ENCODE measurements at regions not wholly inside any gene's neighbourhood (a gene's known extent, or its start where the extent isn't known, plus 50 kb on each side); places are given as distances from the start of the nearest gene placed in this dataset.

- Mint-ChIP-seq H3K4me1 (ENCODE audit: low read depth, unreplicated experiment) (no peaks in the 10 kb centered on the region), H3K27ac (ENCODE audit: unreplicated experiment) (no peak overlapping the region), H3K36me3 (ENCODE audit: unreplicated experiment) (no peaks in the 10 kb centered on the region), H3K4me3 (ENCODE audit: unreplicated experiment) (no peak overlapping the region), H3K27me3 (ENCODE audit: unreplicated experiment) (no peaks in the 10 kb centered on the region), H3K9me3 (ENCODE audit: unreplicated experiment) (no peaks in the 10 kb centered on the region)
- no peak for DNase-seq
- TF ChIP-seq CTCF (IDR thresholded peaks at IDR 0.05; ENCODE audit: partially characterized antibody, unreplicated experiment): no peak
These were observed 357.8 kb upstream of the MBL2 start for GRCh38 chr10:53130337-53130736.

GRCh38 chr10:53127686-53128085, 355.1 kb upstream of the MBL2 start:
- TF ChIP-seq CTCF (IDR thresholded peaks at IDR 0.05; ENCODE audit: partially characterized antibody, unreplicated experiment): no peak
- no peak for DNase-seq
- Mint-ChIP-seq H3K9me3 (ENCODE audit: unreplicated experiment) (no peaks in the 10 kb centered on the region), H3K4me3 (ENCODE audit: unreplicated experiment) (no peak overlapping the region), H3K36me3 (ENCODE audit: unreplicated experiment) (no peaks in the 10 kb centered on the region), H3K4me1 (ENCODE audit: low read depth, unreplicated experiment) (no peaks in the 10 kb centered on the region), H3K27ac (ENCODE audit: unreplicated experiment) (no peak overlapping the region), H3K27me3 (ENCODE audit: unreplicated experiment) (no peaks in the 10 kb centered on the region)

GRCh38 chr10:53123311-53123710, 350.7 kb upstream of the MBL2 start:
- no peak for DNase-seq
- Mint-ChIP-seq H3K27me3 (ENCODE audit: unreplicated experiment) (no peaks in the 10 kb centered on the region), H3K4me1 (ENCODE audit: low read depth, unreplicated experiment) (no peaks in the 10 kb centered on the region), H3K9me3 (ENCODE audit: unreplicated experiment) (peaks cover 3% of the 10 kb centered on the region), H3K4me3 (ENCODE audit: unreplicated experiment) (no peak overlapping the region), H3K36me3 (ENCODE audit: unreplicated experiment) (no peaks in the 10 kb centered on the region), H3K27ac (ENCODE audit: unreplicated experiment) (no peak overlapping the region)
- TF ChIP-seq CTCF (IDR thresholded peaks at IDR 0.05; ENCODE audit: partially characterized antibody, unreplicated experiment): no peak

- DNase-seq: no peak
- Mint-ChIP-seq H3K4me3 (ENCODE audit: unreplicated experiment) (no peak overlapping the region), H3K27ac (ENCODE audit: unreplicated experiment) (no peak overlapping the region), H3K27me3 (ENCODE audit: unreplicated experiment) (no peaks in the 10 kb centered on the region), H3K36me3 (ENCODE audit: unreplicated experiment) (no peaks in the 10 kb centered on the region), H3K4me1 (ENCODE audit: low read depth, unreplicated experiment) (no peaks in the 10 kb centered on the region), H3K9me3 (ENCODE audit: unreplicated experiment) (peaks cover 3% of the 10 kb centered on the region)
- no peak for TF ChIP-seq CTCF (IDR thresholded peaks at IDR 0.05; ENCODE audit: partially characterized antibody, unreplicated experiment)
These were observed 349.7 kb upstream of the MBL2 start for GRCh38 chr10:53122281-53122680.

GRCh38 chr10:53115660-53116059, 343.1 kb upstream of the MBL2 start:
- no peak for TF ChIP-seq CTCF (IDR thresholded peaks at IDR 0.05; ENCODE audit: partially characterized antibody, unreplicated experiment)
- H3K27me3 Mint-ChIP-seq (ENCODE audit: unreplicated experiment): no peaks in the 10 kb centered on the region
- DNase-seq: no peak
- H3K27ac Mint-ChIP-seq (ENCODE audit: unreplicated experiment): no peak overlapping the region
- H3K4me3 Mint-ChIP-seq (ENCODE audit: unreplicated experiment): no peak overlapping the region
- no peaks in the 10 kb centered on the region for H3K4me1 Mint-ChIP-seq (ENCODE audit: low read depth, unreplicated experiment)
- peaks cover 3% of the 10 kb centered on the region for H3K9me3 Mint-ChIP-seq (ENCODE audit: unreplicated experiment)
- H3K36me3 Mint-ChIP-seq (ENCODE audit: unreplicated experiment): no peaks in the 10 kb centered on the region
